PC-3 (cell line): ENCODE measurements at regions not wholly inside any gene's neighbourhood (a gene's known extent, or its start where the extent isn't known, plus 50 kb on each side); places are given as distances from the start of the nearest gene placed in this dataset.

Experiments
- ATAC-seq: fragments of 200-7000 bp; cut with Tn5 transposase; 2 replicates; pipeline ENCODE4 v1.9.1; 2020; ENCODE audit warnings: mild to moderate bottlenecking, moderate library complexity
- BruUV-seq: library from RNA; stranded (reverse); fragments of 400-500 nt; replicated peaks from 2 replicates; lab custom pipeline; 2021; lab: Mats Ljungman, UMichigan
- CTCF ChIA-PET: fragments of 300-600 bp; sonication (Branson Sonifier 250); formaldehyde crosslinking; loops from one replicate; lab custom pipeline; 2022; ENCODE audit warnings: antibody characterized with exemption; lab: Charles Lee
- POLR2A ChIA-PET: fragments of 300-600 bp; sonication (Branson Sonifier 250); formaldehyde crosslinking; loops from one replicate; lab custom pipeline; 2022; ENCODE audit warnings: antibody characterized with exemption; ENCODE audit not compliant: unreplicated experiment; lab: Charles Lee
- DNase-seq: peaks from one replicate; pipeline ENCODE4 v3.0.0-alpha.2; 2015
- H2AFZ ChIP-seq: fragments of 300-600 bp; sonication (generic); 2 replicates; pipeline ENCODE4 v1.6.0; 2016; ENCODE audit warnings: antibody characterized with exemption, low read length
- H3F3A ChIP-seq: fragments of 300-600 bp; sonication (generic); one replicate; pipeline ENCODE4 v1.6.0; 2017; ENCODE audit warnings: antibody characterized with exemption, low read length, control low read depth, mild to moderate bottlenecking; ENCODE audit not compliant: unreplicated experiment
- H3K27ac ChIP-seq: fragments of 300-600 bp; sonication (generic); 2 replicates; pipeline ENCODE4 v1.5.1; 2016; ENCODE audit warnings: mild to moderate bottlenecking, low read length
- H3K27me3 ChIP-seq: fragments of 300-600 bp; sonication (generic); 2 replicates; pipeline ENCODE4 v1.6.1; 2016; ENCODE audit warnings: low read length, mixed read lengths
- H3K36me3 ChIP-seq: fragments of 300-600 bp; sonication (generic); 2 replicates; pipeline ENCODE4 v1.6.1; 2016; ENCODE audit warnings: low read depth, mixed run types, low read length, mixed read lengths
- H3K4me1 ChIP-seq: fragments of 300-600 bp; sonication (generic); 2 replicates; pipeline ENCODE4 v1.5.1; 2016; ENCODE audit warnings: low read length; ENCODE audit not compliant: insufficient read depth
- H3K4me2 ChIP-seq: fragments of 300-600 bp; sonication (generic); 2 replicates; pipeline ENCODE4 v1.6.0; 2016; ENCODE audit warnings: low read length
- H3K4me3 ChIP-seq: fragments of 300-600 bp; sonication (generic); 2 replicates; pipeline ENCODE4 v1.5.1; 2016; ENCODE audit warnings: mild to moderate bottlenecking, low read length, mixed read lengths
- H3K79me2 ChIP-seq: fragments of 300-600 bp; sonication (generic); 2 replicates; pipeline ENCODE4 v1.6.1; 2017; ENCODE audit warnings: low read length, mixed read lengths
- H3K9ac ChIP-seq: fragments of 300-600 bp; sonication (generic); 2 replicates; pipeline ENCODE4 v1.6.0; 2016; ENCODE audit warnings: mild to moderate bottlenecking, low read length
- H3K9me2 ChIP-seq: fragments of 300-600 bp; sonication (generic); replicated peaks from 2 replicates; pipeline ENCODE4 v1.6.1; 2016; ENCODE audit warnings: mixed run types, low read length, mixed read lengths
- H3K9me3 ChIP-seq: fragments of 300-600 bp; sonication (generic); 2 replicates; pipeline ENCODE4 v1.6.1; 2016; ENCODE audit warnings: low read length, mixed read lengths
- H4K20me1 ChIP-seq: fragments of 300-600 bp; sonication (generic); 2 replicates; pipeline ENCODE4 v1.6.1; 2016; ENCODE audit warnings: low read length, mixed read lengths
- EZH2 ChIP-seq: fragments of 300-600 bp; sonication (generic); IDR thresholded peaks from one replicate; pipeline ENCODE4 v1.6.1; 2017; ENCODE audit warnings: antibody characterized with exemption, mild to moderate bottlenecking, low read length; ENCODE audit not compliant: unreplicated experiment
- EZH2phosphoT487 ChIP-seq: fragments of 300-600 bp; sonication (generic); IDR thresholded peaks from 2 replicates; pipeline ENCODE4 v1.6.1; 2018; ENCODE audit warnings: mild to moderate bottlenecking, antibody characterized with exemption, low read length, borderline replicate concordance
- intact Hi-C: fragments of 100-400 bp; cut with micrococcal nuclease; formaldehyde crosslinking; loops from 2 replicates; pipeline ENCODE4 v1.9.0; 2023
- TF ChIP-seq, protein P1 (sequence below): fragments of 300-600 bp; sonication (generic); conservative IDR thresholded peaks from 2 replicates; pipeline ENCODE4 v1.5.1; 2017; ENCODE audit warnings: antibody characterized with exemption, low read depth, mild to moderate bottlenecking, low read length

GRCh38 chr7:36045830-36046341 is 107.2 kb upstream of the EEPD1 start:
- CTCF ChIA-PET = no interaction called here
- no peak for DNase-seq

GRCh38 chr7:36047091-36047658 is 105.9 kb upstream of the EEPD1 start:
- ATAC-seq = peak; percentile 34; the same call in 1 of the 2 replicates
- intact Hi-C loops = no loop called here
- Histone ChIP-seq H3K9ac (no peak overlapping the region), H3K4me1 (peaks cover 29% of the 10 kb centered on the region), H3K9me2 (no peaks in the 10 kb centered on the region), H3K27me3 (no peaks in the 10 kb centered on the region), H3K79me2 (no peaks in the 10 kb centered on the region), H3K36me3 (no peaks in the 10 kb centered on the region), H4K20me1 (no peaks in the 10 kb centered on the region), H3K4me2 (no peak overlapping the region), H3F3A (no peaks in the 10 kb centered on the region), H3K9me3 (no peaks in the 10 kb centered on the region), H3K4me3 (no peak overlapping the region), H3K27ac (peak overlapping the region; percentile 81; the same call in 1 of the 2 replicates), H2AFZ (no peak overlapping the region)
- no TSS peak for BruUV-seq
- no peak for DNase-seq
- TF ChIP-seq EZH2phosphoT487 (no peak), EZH2 (no peak)
- TF ChIP-seq, protein P1, sequence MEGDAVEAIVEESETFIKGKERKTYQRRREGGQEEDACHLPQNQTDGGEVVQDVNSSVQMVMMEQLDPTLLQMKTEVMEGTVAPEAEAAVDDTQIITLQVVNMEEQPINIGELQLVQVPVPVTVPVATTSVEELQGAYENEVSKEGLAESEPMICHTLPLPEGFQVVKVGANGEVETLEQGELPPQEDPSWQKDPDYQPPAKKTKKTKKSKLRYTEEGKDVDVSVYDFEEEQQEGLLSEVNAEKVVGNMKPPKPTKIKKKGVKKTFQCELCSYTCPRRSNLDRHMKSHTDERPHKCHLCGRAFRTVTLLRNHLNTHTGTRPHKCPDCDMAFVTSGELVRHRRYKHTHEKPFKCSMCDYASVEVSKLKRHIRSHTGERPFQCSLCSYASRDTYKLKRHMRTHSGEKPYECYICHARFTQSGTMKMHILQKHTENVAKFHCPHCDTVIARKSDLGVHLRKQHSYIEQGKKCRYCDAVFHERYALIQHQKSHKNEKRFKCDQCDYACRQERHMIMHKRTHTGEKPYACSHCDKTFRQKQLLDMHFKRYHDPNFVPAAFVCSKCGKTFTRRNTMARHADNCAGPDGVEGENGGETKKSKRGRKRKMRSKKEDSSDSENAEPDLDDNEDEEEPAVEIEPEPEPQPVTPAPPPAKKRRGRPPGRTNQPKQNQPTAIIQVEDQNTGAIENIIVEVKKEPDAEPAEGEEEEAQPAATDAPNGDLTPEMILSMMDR = peak; percentile 40
- ChIA-PET CTCF (no interaction called here), POLR2A (no interaction called here)

More at GRCh38 chr7:36045830-36046341, 107.2 kb upstream of the EEPD1 start:
- POLR2A ChIA-PET = no interaction called here
- peaks cover 32% of the 10 kb centered on the region for H3K4me1 ChIP-seq
- H3K27ac ChIP-seq = no peak overlapping the region
- H3K27me3 ChIP-seq = no peaks in the 10 kb centered on the region
- no peaks in the 10 kb centered on the region for H3K9me2 ChIP-seq
- H3K4me2 ChIP-seq = no peak overlapping the region
- no peaks in the 10 kb centered on the region for H3K36me3 ChIP-seq
- no peak overlapping the region for H3K9ac ChIP-seq
- H4K20me1 ChIP-seq = no peaks in the 10 kb centered on the region
- ATAC-seq = no peak
- intact Hi-C loops = no loop called here
- no peaks in the 10 kb centered on the region for H3F3A ChIP-seq
- H3K79me2 ChIP-seq = no peaks in the 10 kb centered on the region
- H3K4me3 ChIP-seq = no peak overlapping the region
- H2AFZ ChIP-seq = no peak overlapping the region
- no TSS peak for BruUV-seq
- TF ChIP-seq EZH2 = no peak
- TF ChIP-seq, protein P1 = no peak
- no peak for TF ChIP-seq EZH2phosphoT487
- no peaks in the 10 kb centered on the region for H3K9me3 ChIP-seq
